PC-9 (cell line): ENCODE measurements at regions not wholly inside any gene's neighbourhood (a gene's known extent, or its start where the extent isn't known, plus 50 kb on each side); places are given as distances from the start of the nearest gene placed in this dataset.
"Not testable (repeated sequence)": the region's sequence is repeated elsewhere in the genome, so short reads cannot be mapped to it uniquely, and the experiment has no call there.

Source experiments
- BruUV-seq: library from RNA; stranded (reverse); fragments of 400-500 nt; replicated peaks from 2 replicates; lab custom pipeline; 2021; lab: Mats Ljungman, UMichigan
- CTCF ChIA-PET: fragments of 300-600 bp; sonication (Branson Sonifier 250); formaldehyde crosslinking; loops from one replicate; lab custom pipeline; 2022; ENCODE audit warnings: antibody characterized with exemption; lab: Charles Lee
- POLR2A ChIA-PET: fragments of 300-600 bp; sonication (Branson Sonifier 250); formaldehyde crosslinking; loops from one replicate; lab custom pipeline; 2022; ENCODE audit warnings: antibody characterized with exemption; ENCODE audit not compliant: unreplicated experiment; lab: Charles Lee
- DNase-seq, 2 experiments: peaks; one replicate each; pipeline versions ENCODE4 v3.0.0 to v3.0.0-alpha.2; 2015 to 2022; ENCODE audit warnings: mixed read lengths in 1 of 2
- H2AFZ ChIP-seq: fragments of 200-600 bp; sonication (generic); 2 replicates; pipeline ENCODE4 v1.8.1; 2017; ENCODE audit warnings: antibody characterized with exemption
- H3F3A ChIP-seq: fragments of 200-600 bp; sonication (generic); 2 replicates; pipeline ENCODE4 v1.8.1; 2017; ENCODE audit warnings: antibody characterized with exemption, mild to moderate bottlenecking, low read depth; ENCODE audit not compliant: insufficient read depth
- H3K27ac ChIP-seq: fragments of 200-600 bp; sonication (generic); 2 replicates; pipeline ENCODE4 v1.6.1; 2016; ENCODE audit warnings: mixed run types
- H3K27me3 ChIP-seq: fragments of 200-600 bp; sonication (generic); 2 replicates; pipeline ENCODE4 v1.6.1; 2016; ENCODE audit warnings: low read depth, mixed run types; ENCODE audit not compliant: insufficient read depth
- H3K36me3 ChIP-seq: fragments of 200-600 bp; sonication (generic); 2 replicates; pipeline ENCODE4 v1.6.1; 2016; ENCODE audit warnings: low read depth, mixed run types
- H3K4me1 ChIP-seq: fragments of 200-600 bp; sonication (generic); replicated peaks from 2 replicates; pipeline ENCODE4 v1.6.1; 2016; ENCODE audit warnings: mixed run types; ENCODE audit not compliant: insufficient read depth
- H3K4me2 ChIP-seq: fragments of 200-600 bp; sonication (generic); 2 replicates; pipeline ENCODE4 v1.6.1; 2017; ENCODE audit warnings: mixed run types
- H3K4me3 ChIP-seq: fragments of 200-600 bp; sonication (generic); 2 replicates; pipeline ENCODE4 v1.6.1; 2016; ENCODE audit warnings: mixed run types
- H3K79me2 ChIP-seq: fragments of 200-600 bp; sonication (generic); 2 replicates; pipeline ENCODE4 v1.6.1; 2017; ENCODE audit warnings: low read depth, mixed run types
- H3K9me2 ChIP-seq: fragments of 200-600 bp; sonication (generic); 2 replicates; pipeline ENCODE4 v1.8.1; 2017; ENCODE audit warnings: mild to moderate bottlenecking; ENCODE audit not compliant: insufficient read depth
- H3K9me3 ChIP-seq: fragments of 200-600 bp; sonication (generic); 2 replicates; pipeline ENCODE4 v1.8.1; 2016; ENCODE audit warnings: low read depth; ENCODE audit not compliant: insufficient read depth
- H4K20me1 ChIP-seq: fragments of 200-600 bp; sonication (generic); 2 replicates; pipeline ENCODE4 v1.8.1; 2017; ENCODE audit not compliant: insufficient read depth
- CTCF ChIP-seq: fragments of 200-600 bp; sonication (generic); conservative IDR thresholded peaks from 2 replicates; pipeline ENCODE4 v1.6.1; 2017; ENCODE audit warnings: mixed run types, antibody characterized with exemption, mild to moderate bottlenecking, moderate library complexity
- EZH2 ChIP-seq: fragments of 200-600 bp; sonication (generic); IDR thresholded peaks from 2 replicates; pipeline ENCODE4 v1.8.0; 2017; ENCODE audit warnings: antibody characterized with exemption, low read depth
- intact Hi-C: fragments of 100-400 bp; cut with micrococcal nuclease; formaldehyde crosslinking; loops from one replicate; pipeline ENCODE4 v1.10.0; 2022; ENCODE audit not compliant: unreplicated experiment

GRCh38 chr18:52254367-52254766 is 85.6 kb upstream of the DCC start:
- H3K27me3 ChIP-seq: no peaks in the 10 kb centered on the region
- no peak for TF ChIP-seq EZH2
- no peak for TF ChIP-seq CTCF
- H3F3A ChIP-seq: no peaks in the 10 kb centered on the region
- H3K27ac ChIP-seq: no peak overlapping the region
- no peaks in the 10 kb centered on the region for H3K9me2 ChIP-seq
- H3K79me2 ChIP-seq: no peaks in the 10 kb centered on the region
- H3K4me1 ChIP-seq: no peaks in the 10 kb centered on the region
- intact Hi-C loops: no loop called here
- H2AFZ ChIP-seq: no peak overlapping the region
- POLR2A ChIA-PET: no interaction called here
- H3K4me3 ChIP-seq: no peak overlapping the region
- H4K20me1 ChIP-seq: no peaks in the 10 kb centered on the region
- CTCF ChIA-PET: no interaction called here
- H3K36me3 ChIP-seq: no peaks in the 10 kb centered on the region
- BruUV-seq: no TSS peak
- H3K4me2 ChIP-seq: no peak overlapping the region
- DNase-seq: no peak
- H3K9me3 ChIP-seq: no peaks in the 10 kb centered on the region

- H2AFZ ChIP-seq, H3K4me1 ChIP-seq, DNase-seq, POLR2A ChIA-PET, H3K27me3 ChIP-seq, H3K9me2 ChIP-seq, H3K27ac ChIP-seq, intact Hi-C loops, CTCF ChIA-PET, H3K4me2 ChIP-seq, H3K9me3 ChIP-seq, BruUV-seq, H3K79me2 ChIP-seq, H4K20me1 ChIP-seq, H3F3A ChIP-seq, H3K4me3 ChIP-seq, H3K36me3 ChIP-seq: not testable (repeated sequence)
These were observed 82.6 kb upstream of the DCC start for GRCh38 chr18:52257417-52257816.

GRCh38 chr18:52275817-52276216 is 64.2 kb upstream of the DCC start:
- BruUV-seq: no TSS peak
- H3K4me3 ChIP-seq: no peak overlapping the region
- no peak overlapping the region for H3K27ac ChIP-seq
- no peak overlapping the region for H2AFZ ChIP-seq
- H3K9me3 ChIP-seq: no peaks in the 10 kb centered on the region
- no peak for DNase-seq
- H3K9me2 ChIP-seq: no peaks in the 10 kb centered on the region
- no peak overlapping the region for H3K4me2 ChIP-seq
- H3K4me1 ChIP-seq: no peaks in the 10 kb centered on the region
- CTCF ChIA-PET: no interaction called here
- H4K20me1 ChIP-seq: no peaks in the 10 kb centered on the region
- no peaks in the 10 kb centered on the region for H3K36me3 ChIP-seq
- no peaks in the 10 kb centered on the region for H3K79me2 ChIP-seq
- no peaks in the 10 kb centered on the region for H3F3A ChIP-seq
- intact Hi-C loops: no loop called here
- no peak for TF ChIP-seq CTCF
- POLR2A ChIA-PET: no interaction called here
- no peaks in the 10 kb centered on the region for H3K27me3 ChIP-seq

- H3K36me3 ChIP-seq: no peaks in the 10 kb centered on the region
- H3K79me2 ChIP-seq: no peaks in the 10 kb centered on the region
- TF ChIP-seq EZH2 (no peak), CTCF (no peak)
- no peaks in the 10 kb centered on the region for H3K4me1 ChIP-seq
- H2AFZ ChIP-seq: no peak overlapping the region
- POLR2A ChIA-PET: no interaction called here
- no peaks in the 10 kb centered on the region for H3K9me2 ChIP-seq
- DNase-seq: no peak
- H3F3A ChIP-seq: no peaks in the 10 kb centered on the region
- no peak overlapping the region for H3K4me3 ChIP-seq
- no peaks in the 10 kb centered on the region for H3K27me3 ChIP-seq
- H3K27ac ChIP-seq: no peak overlapping the region
- H3K9me3 ChIP-seq: no peaks in the 10 kb centered on the region
- BruUV-seq: no TSS peak
- intact Hi-C loops: no loop called here
- no peak overlapping the region for H3K4me2 ChIP-seq
- no peaks in the 10 kb centered on the region for H4K20me1 ChIP-seq
- CTCF ChIA-PET: no interaction called here
These were observed 62.2 kb upstream of the DCC start for GRCh38 chr18:52277785-52278184.
